GM12873 (cell line): ENCODE measurements at regions not wholly inside any gene's neighbourhood (a gene's known extent, or its start where the extent isn't known, plus 50 kb on each side); places are given as distances from the start of the nearest gene placed in this dataset.

ENCODE experiments used
- CTCF ChIP-seq: IDR thresholded peaks from 2 replicates; pipeline ENCODE4 v1.5.1; 2012; ENCODE audit warnings: low read depth, mild to moderate bottlenecking, moderate library complexity, low read length, control low read depth; ENCODE audit not compliant: insufficient read depth; ENCODE audit errors: missing control alignments

- TF ChIP-seq CTCF = no peak
These were observed 62.0 kb downstream of the CNGA2 start for GRCh38 chrX:151796576-151796975.

- TF ChIP-seq CTCF = no peak
These were observed 67.4 kb downstream of the CNGA2 start for GRCh38 chrX:151801980-151802379.

- no peak for TF ChIP-seq CTCF
These were observed 72.5 kb downstream of the CNGA2 start for GRCh38 chrX:151806967-151807540.

GRCh38 chrX:151812661-151813060 is 78.1 kb downstream of the CNGA2 start:
- no peak for TF ChIP-seq CTCF

- TF ChIP-seq CTCF = no peak
These were observed 80.2 kb downstream of the CNGA2 start for GRCh38 chrX:151814767-151815166.

GRCh38 chrX:151815398-151815797 is 80.9 kb downstream of the CNGA2 start:
- no peak for TF ChIP-seq CTCF

GRCh38 chrX:151816934-151817333 is 82.4 kb downstream of the CNGA2 start:
- TF ChIP-seq CTCF = no peak

- TF ChIP-seq CTCF = no peak
These were observed 84.3 kb downstream of the CNGA2 start for GRCh38 chrX:151818828-151819227.
